HCT116 (cell line): ENCODE measurements at regions not wholly inside any gene's neighbourhood (a gene's known extent, or its start where the extent isn't known, plus 50 kb on each side); places are given as distances from the start of the nearest gene placed in this dataset.

Experiments used
- ATAC-seq: fragments of 200-7000 bp; cut with Tn5 transposase; 2 replicates; pipeline ENCODE4 v1.9.1; 2020; ENCODE audit warnings: mild to moderate bottlenecking, moderate library complexity
- BruUV-seq: library from RNA; stranded (reverse); fragments of 400-500 nt; replicated peaks from 2 replicates; lab custom pipeline; 2021; lab: Mats Ljungman, UMichigan
- CTCF ChIA-PET: fragments of 300-600 bp; sonication (Branson Sonifier 250); formaldehyde crosslinking; loops from one replicate; lab custom pipeline; 2021; ENCODE audit warnings: antibody characterized with exemption; lab: Charles Lee
- POLR2A ChIA-PET: fragments of 300-600, 350-600 bp; sonication (Branson Sonifier 250); formaldehyde crosslinking; loops from one replicate; lab custom pipeline; 2021; ENCODE audit warnings: antibody characterized with exemption; lab: Charles Lee
- RAD21 ChIA-PET, 2 experiments: fragments of 300-600 bp; sonication (Branson Sonifier 250); formaldehyde crosslinking; loops; one replicate each; lab custom pipeline; 2023; ENCODE audit warnings: low total read pairs in 2 of 2; ENCODE audit not compliant: uncharacterized antibody in 2 of 2, unreplicated experiment in 2 of 2, low non-redundant PET in 1 of 2; lab: Charles Lee
- DNase-seq: peaks from one replicate; pipeline ENCODE4 v3.0.0-alpha.2; 2010; ENCODE audit warnings: low read depth, low spot score
- H2AFZ ChIP-seq: fragments of 200-600 bp; shearing (Covaris generic), sonication (generic); 2 replicates; pipeline ENCODE4 v1.6.1; 2017; ENCODE audit warnings: low read depth, mixed run types, mixed read lengths, antibody characterized with exemption, low read length; ENCODE audit not compliant: poor library complexity, severe bottlenecking
- H3K27ac ChIP-seq: 2 replicates; pipeline ENCODE4 v1.5.1; 2012; ENCODE audit warnings: low read depth, low read length
- H3K27me3 ChIP-seq: fragments of 200-600 bp; sonication (generic); 2 replicates; pipeline ENCODE4 v1.6.1; 2016; ENCODE audit warnings: mixed run types, low read length, mixed read lengths; ENCODE audit not compliant: insufficient read depth
- H3K36me3 ChIP-seq, 2 experiments: fragments of 200-500 bp in 1 of 2; fragments of 200-600 bp in 1 of 2; sonication (Bioruptor generic) in 1 of 2; sonication (generic) in 1 of 2; 2 replicates each; pipeline versions ENCODE4 v1.5.1 to v1.6.1; 2014 to 2016; ENCODE audit warnings: low read length in 2 of 2, inconsistent platforms in 1 of 2, mixed read lengths in 1 of 2, mixed run types in 1 of 2; ENCODE audit not compliant: insufficient read depth in 2 of 2, control insufficient read depth in 1 of 2
- H3K4me1 ChIP-seq, 2 experiments: fragments of 200-600 bp in 1 of 2; sonication (generic) in 1 of 2; 2 replicates each; pipeline versions ENCODE4 v1.5.1 to v1.6.1; 2012 to 2017; ENCODE audit warnings: low read length in 2 of 2, inconsistent platforms in 1 of 2, mild to moderate bottlenecking in 1 of 2, mixed read lengths in 1 of 2, mixed run types in 1 of 2, moderate library complexity in 1 of 2; ENCODE audit not compliant: insufficient read depth in 2 of 2, control insufficient read depth in 1 of 2
- H3K4me2 ChIP-seq: fragments of 200-600 bp; sonication (generic); 2 replicates; pipeline ENCODE4 v1.6.1; 2017; ENCODE audit warnings: mixed run types, low read length, mixed read lengths
- H3K4me3 ChIP-seq, 2 experiments: fragments of 200-600 bp in 1 of 2; sonication (generic) in 1 of 2; replicated peaks in 1 of 2; 2 replicates each; pipeline ENCODE4 v1.5.1; 2011 to 2016; ENCODE audit warnings: low read length in 2 of 2, control low read depth in 1 of 2, low read depth in 1 of 2, mild to moderate bottlenecking in 1 of 2, mixed read lengths in 1 of 2, mixed run types in 1 of 2
- H3K79me2 ChIP-seq: fragments of 200-600 bp; sonication (generic); 2 replicates; pipeline ENCODE4 v1.6.1; 2017; ENCODE audit warnings: mild to moderate bottlenecking, mixed run types, low read length, moderate library complexity, mixed read lengths; ENCODE audit not compliant: insufficient read depth
- H3K9ac ChIP-seq: fragments of 200-600 bp; sonication (generic); 2 replicates; pipeline ENCODE4 v1.6.1; 2016; ENCODE audit warnings: low read length, mixed read lengths
- H3K9me2 ChIP-seq: fragments of 200-600 bp; sonication (generic), shearing (Covaris generic); 2 replicates; pipeline ENCODE4 v1.6.1; 2017; ENCODE audit warnings: mixed run types, mild to moderate bottlenecking, moderate library complexity; ENCODE audit not compliant: insufficient read depth
- H3K9me3 ChIP-seq, 2 experiments: fragments of 200-500 bp in 1 of 2; fragments of 200-600 bp in 1 of 2; sonication (Bioruptor generic) in 1 of 2; sonication (generic) in 1 of 2; 2 replicates each; pipeline ENCODE4 v1.6.1; 2014 to 2017; ENCODE audit warnings: low read length in 2 of 2, mixed read lengths in 2 of 2, inconsistent platforms in 1 of 2, low read depth in 1 of 2, mild to moderate bottlenecking in 1 of 2, mixed run types in 1 of 2, moderate library complexity in 1 of 2; ENCODE audit not compliant: control insufficient read depth in 1 of 2, insufficient read depth in 1 of 2
- H4K20me1 ChIP-seq: fragments of 200-600 bp; sonication (generic), shearing (Covaris generic); 2 replicates; pipeline ENCODE4 v1.6.1; 2017; ENCODE audit warnings: mixed run types, mild to moderate bottlenecking, moderate library complexity; ENCODE audit not compliant: insufficient read depth
- ATF3 ChIP-seq: IDR thresholded peaks from 2 replicates; pipeline ENCODE4 v1.6.1; 2012
- CEBPB ChIP-seq: IDR thresholded peaks from 2 replicates; pipeline ENCODE4 v1.6.1; 2012; ENCODE audit warnings: low read depth
- CTCF ChIP-seq, 3 experiments: fragments of 200-600 bp in 1 of 3; sonication (generic) in 1 of 3; IDR thresholded peaks in 2 of 3; conservative IDR thresholded peaks in 1 of 3; 2 replicates each; pipeline ENCODE4 v1.5.1; 2012 to 2017; ENCODE audit warnings: low read depth in 2 of 3, low read length in 2 of 3, antibody characterized with exemption in 1 of 3, borderline replicate concordance in 1 of 3, control low read depth in 1 of 3, mild to moderate bottlenecking in 1 of 3, mixed read lengths in 1 of 3, mixed run types in 1 of 3, moderate library complexity in 1 of 3; ENCODE audit not compliant: insufficient read depth in 1 of 3
- ELF1 ChIP-seq: IDR thresholded peaks from 2 replicates; pipeline ENCODE4 v1.6.1; 2012; ENCODE audit warnings: low read depth, borderline replicate concordance
- EZH2 ChIP-seq: fragments of 200-600 bp; sonication (generic); IDR thresholded peaks from 2 replicates; pipeline ENCODE4 v1.6.1; 2017; ENCODE audit warnings: antibody characterized with exemption, mixed run types
- FOSL1 ChIP-seq: IDR thresholded peaks from 2 replicates; pipeline ENCODE4 v1.6.1; 2012; ENCODE audit warnings: low read depth
- MAX ChIP-seq: IDR thresholded peaks from 2 replicates; pipeline ENCODE4 v1.6.1; 2012
- POLR2AphosphoS5 ChIP-seq: IDR thresholded peaks from 2 replicates; pipeline ENCODE4 v1.6.1; 2011; ENCODE audit warnings: mild to moderate bottlenecking, low read depth, low read length, moderate library complexity
- SIN3A ChIP-seq: IDR thresholded peaks from 2 replicates; pipeline ENCODE4 v1.6.1; 2012; ENCODE audit warnings: low read depth
- SRF ChIP-seq: IDR thresholded peaks from 2 replicates; pipeline ENCODE4 v1.6.1; 2012; ENCODE audit warnings: low read depth
- TCF7L2 ChIP-seq: IDR thresholded peaks from 2 replicates; pipeline ENCODE4 v1.7.0; 2011; ENCODE audit warnings: borderline replicate concordance, inconsistent platforms; ENCODE audit not compliant: insufficient read depth, insufficient read length; ENCODE audit errors: extremely low read depth
- ZFX ChIP-seq: fragments of 450-650 bp; IDR thresholded peaks from 2 replicates; pipeline ENCODE4 v1.6.1; 2017
- intact Hi-C: fragments of 100-400 bp; cut with micrococcal nuclease; formaldehyde crosslinking; loops from 2 replicates; pipeline ENCODE4 v1.10.0; 2022

- intact Hi-C loops = no loop called here
- CTCF ChIA-PET = no interaction called here
- H3K9me2 ChIP-seq = no peaks in the 10 kb centered on the region
- H3K4me1 ChIP-seq = no peaks in the 10 kb centered on the region
- RAD21 ChIA-PET = no interaction called here
- no peak overlapping the region for H2AFZ ChIP-seq
- H3K4me3 ChIP-seq = no peak overlapping the region
- POLR2A ChIA-PET = no interaction called here
- no peak overlapping the region for H3K9ac ChIP-seq
- no peak overlapping the region for H3K27ac ChIP-seq
- no peaks in the 10 kb centered on the region for H3K9me3 ChIP-seq
- DNase-seq (no peak), ATAC-seq (no peak)
- no peaks in the 10 kb centered on the region for H3K36me3 ChIP-seq
- no peaks in the 10 kb centered on the region for H3K27me3 ChIP-seq
- H4K20me1 ChIP-seq = no peaks in the 10 kb centered on the region
- TF ChIP-seq CEBPB (no peak), SRF (no peak), MAX (no peak), ZFX (no peak), SIN3A (no peak), CTCF (IDR thresholded peaks at IDR 0.05 in 2 of 3, conservative IDR thresholded peaks at IDR 0.05 in 1 of 3; ENCODE audit: borderline replicate concordance in 1 of 3, insufficient read depth in 1 of 3, low read depth in 2 of 3, low read length in 2 of 3) (no peak), TCF7L2 (no peak), POLR2AphosphoS5 (no peak), FOSL1 (no peak), ELF1 (no peak), EZH2 (no peak), ATF3 (no peak)
- H3K79me2 ChIP-seq = no peaks in the 10 kb centered on the region
- no TSS peak for BruUV-seq
- H3K4me2 ChIP-seq = no peak overlapping the region
Measured at GRCh38 chr4:18508786-18509185, 487.2 kb upstream of the LCORL start.
